Prostate gland (tissue), 2 donors: ENCODE measurements at regions not wholly inside any gene's neighbourhood (a gene's known extent, or its start where the extent isn't known, plus 50 kb on each side); places are given as distances from the start of the nearest gene placed in this dataset.

Experiments used
- DNase-seq: peaks from one replicate; pipeline ENCODE4 v3.0.0-alpha.2; 2019; ENCODE audit warnings: low spot score
- H3K27ac ChIP-seq, 2 donors: fragments of 200-600 bp; sonication (generic); 2 replicates each; pipeline ENCODE4 v1.5.1; 2017 to 2019
- H3K27me3 ChIP-seq: fragments of 200-600 bp; sonication (generic); replicated peaks from 2 replicates; pipeline ENCODE4 v1.5.1; 2019; ENCODE audit not compliant: insufficient read depth
- H3K36me3 ChIP-seq, 2 donors: fragments of 200-600 bp; sonication (generic); 1 replicate in 1 of 2; 2 replicates in 1 of 2; pipeline versions ENCODE4 v1.5.1 to v1.8.1; 2017 to 2019
- H3K4me1 ChIP-seq: fragments of 200-600 bp; sonication (generic); replicated peaks from 2 replicates; pipeline ENCODE4 v1.5.1; 2019
- H3K4me3 ChIP-seq, 2 donors: fragments of 200-600 bp; sonication (generic); 2 replicates each; pipeline ENCODE4 v1.5.1; 2017 to 2019
- H3K9me3 ChIP-seq: fragments of 200-600 bp; sonication (generic); 2 replicates; pipeline ENCODE4 v1.5.1; 2017
- CTCF ChIP-seq, 4 experiments: fragments of 200-600 bp in 2 of 4; fragments of 450-650 bp in 2 of 4; sonication (generic) in 2 of 4; IDR thresholded peaks; 1 replicate in 3 of 4; 2 replicates in 1 of 4; pipeline ENCODE4 v1.5.1; 2016 to 2019; ENCODE audit warnings: antibody characterized with exemption in 4 of 4, mild to moderate bottlenecking in 2 of 4, moderate library complexity in 2 of 4
- POLR2A ChIP-seq: fragments of 450-650 bp; IDR thresholded peaks from one replicate; pipeline ENCODE4 v1.6.1; 2016; ENCODE audit warnings: antibody characterized with exemption, mild to moderate bottlenecking
- POLR2AphosphoS5 ChIP-seq: sonication (generic); formaldehyde crosslinking; IDR thresholded peaks from one replicate; pipeline ENCODE4 v1.6.1; 2017; ENCODE audit warnings: antibody characterized with exemption
- WGBS: methylation state at CpG from one replicate; pipeline ENCODE4 v1.1.5; 2018; 5-methylcytosine and 5-hydroxymethylcytosine counted together
- intact Hi-C: fragments of 100-400 bp; cut with DNase I; formaldehyde crosslinking; loops from one replicate; pipeline ENCODE4 v1.14.2; 2022

- 71% methylated on average over 4 of the region's 4 CpGs for WGBS
- intact Hi-C loops: no loop called here
These were observed 245.2 kb downstream of the TPBG start for GRCh38 chr6:82608781-82609180.

DNA sequence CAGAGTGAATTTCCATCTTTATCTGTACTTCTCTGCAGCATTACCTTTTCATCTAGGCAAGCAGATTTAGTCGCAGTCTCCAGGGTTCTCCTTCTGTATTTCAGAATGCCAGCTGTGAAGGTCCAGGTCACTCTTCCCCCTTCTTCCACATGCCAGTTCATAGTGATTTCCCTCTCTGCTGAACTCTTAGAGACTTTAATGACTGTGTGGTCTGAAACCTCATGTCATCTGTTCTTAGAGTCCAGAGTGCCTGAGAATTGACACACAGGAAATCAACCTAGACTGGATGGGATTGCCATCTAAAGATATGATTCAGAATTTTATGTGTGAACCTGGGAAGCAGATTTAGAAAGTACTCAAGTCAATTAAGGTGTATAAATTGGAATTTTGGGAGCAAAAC, 248.1 kb downstream of the TPBG start:
- Histone ChIP-seq H3K27ac (no peak overlapping the region), H3K9me3 (no peaks in the 10 kb centered on the region), H3K27me3 (no peaks in the 10 kb centered on the region), H3K4me1 (no peaks in the 10 kb centered on the region), H3K4me3 (no peak overlapping the region), H3K36me3 (no peaks in the 10 kb centered on the region)
- TF ChIP-seq CTCF (IDR thresholded peaks at IDR 0.05): no peak
- no peak for TF ChIP-seq POLR2A
- TF ChIP-seq POLR2AphosphoS5: no peak
- WGBS: 92% methylated on average over 1 of the region's 1 CpG
- intact Hi-C loops: no loop called here
- no peak for DNase-seq

More at GRCh38 chr6:82608781-82609180, 245.2 kb downstream of the TPBG start:
- no peaks in the 10 kb centered on the region for H3K27me3 ChIP-seq
- H3K4me1 ChIP-seq: no peaks in the 10 kb centered on the region
- TF ChIP-seq POLR2A: no peak
- no peak for TF ChIP-seq CTCF (IDR thresholded peaks at IDR 0.05)
- no peak for TF ChIP-seq POLR2AphosphoS5
- DNase-seq: no peak
- no peak overlapping the region for H3K27ac ChIP-seq
- H3K36me3 ChIP-seq: no peaks in the 10 kb centered on the region
- no peaks in the 10 kb centered on the region for H3K9me3 ChIP-seq
- H3K4me3 ChIP-seq: no peak overlapping the region

DNA sequence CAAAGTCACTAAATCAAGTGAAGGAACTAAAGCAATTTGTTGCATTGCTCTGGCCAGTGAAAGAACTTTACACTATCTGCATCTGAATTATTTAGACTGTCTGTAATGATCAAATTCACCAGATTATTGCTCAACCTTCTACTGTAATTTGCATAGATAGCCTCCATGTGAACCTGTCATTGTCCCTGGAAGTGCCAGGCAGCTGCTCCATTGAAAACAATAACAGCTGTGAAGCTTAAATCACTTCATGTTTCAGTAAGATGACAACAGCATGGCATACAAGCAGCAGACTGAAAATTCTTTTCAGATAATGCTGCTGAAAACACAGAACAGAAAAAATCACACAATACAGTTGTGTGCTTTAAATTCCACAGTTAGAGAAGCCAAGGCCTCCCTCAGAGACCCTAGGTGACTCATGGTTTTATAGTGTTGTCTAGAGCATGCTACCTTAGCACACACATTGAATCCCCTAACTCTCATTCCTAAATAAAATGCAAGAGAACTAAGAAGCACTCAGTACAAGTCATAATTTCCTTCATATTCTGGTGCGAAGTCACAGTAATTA, 248.9 kb downstream of the TPBG start:
- Histone ChIP-seq H3K27me3 (no peaks in the 10 kb centered on the region), H3K4me1 (no peaks in the 10 kb centered on the region), H3K36me3 (no peaks in the 10 kb centered on the region), H3K4me3 (no peak overlapping the region), H3K9me3 (no peaks in the 10 kb centered on the region), H3K27ac (no peak overlapping the region)
- intact Hi-C loops: no loop called here
- no peak for DNase-seq
- WGBS: 96% methylated on average over 1 of the region's 1 CpG
- TF ChIP-seq POLR2A: no peak
- no peak for TF ChIP-seq CTCF (IDR thresholded peaks at IDR 0.05)
- TF ChIP-seq POLR2AphosphoS5: no peak

- H3K27ac ChIP-seq: no peak overlapping the region
- DNase-seq: no peak
- no peaks in the 10 kb centered on the region for H3K36me3 ChIP-seq
- H3K4me3 ChIP-seq: no peak overlapping the region
- WGBS: 84% methylated on average over 3 of the region's 3 CpGs
- H3K27me3 ChIP-seq: no peaks in the 10 kb centered on the region
- H3K4me1 ChIP-seq: no peaks in the 10 kb centered on the region
- intact Hi-C loops: no loop called here
- no peak for TF ChIP-seq POLR2A
- TF ChIP-seq CTCF (IDR thresholded peaks at IDR 0.05): no peak
- no peak for TF ChIP-seq POLR2AphosphoS5
- no peaks in the 10 kb centered on the region for H3K9me3 ChIP-seq
These were observed 250.9 kb downstream of the TPBG start for GRCh38 chr6:82614518-82614917.

DNA sequence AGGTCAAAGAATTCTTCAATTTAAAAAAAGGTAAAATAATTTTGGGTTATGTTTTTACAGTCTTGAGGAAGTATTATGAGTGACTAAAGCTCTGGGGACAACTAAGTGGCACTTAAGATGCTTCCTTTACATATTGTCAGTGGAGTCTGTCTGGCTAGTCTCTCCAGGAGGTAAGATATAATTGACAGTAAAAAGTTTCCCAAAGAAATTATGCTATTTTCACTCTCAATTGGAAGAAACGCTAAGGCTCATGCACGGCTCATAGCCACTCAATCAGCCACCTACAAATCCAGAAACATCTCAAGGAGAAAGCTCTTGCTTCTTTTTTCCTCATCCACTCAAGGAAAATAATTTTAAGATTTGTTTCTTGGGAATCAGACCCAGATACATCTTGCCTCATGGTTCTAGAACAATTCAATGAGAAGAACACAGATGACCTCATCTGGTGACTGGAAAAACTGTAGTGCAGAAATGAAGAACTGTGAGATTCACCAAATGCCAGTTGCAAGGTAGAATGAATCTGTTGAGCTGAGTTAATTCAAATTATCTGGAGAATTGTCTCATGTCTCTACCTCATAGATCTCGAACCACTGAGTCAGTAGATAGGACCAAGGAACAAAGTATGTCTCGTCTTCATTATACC, 252.9 kb downstream of the TPBG start:
- Histone ChIP-seq H3K4me3 (no peak overlapping the region), H3K4me1 (no peaks in the 10 kb centered on the region), H3K27me3 (no peaks in the 10 kb centered on the region), H3K9me3 (no peaks in the 10 kb centered on the region), H3K27ac (no peak overlapping the region), H3K36me3 (no peaks in the 10 kb centered on the region)
- DNase-seq: no peak
- no peak for TF ChIP-seq POLR2AphosphoS5
- no peak for TF ChIP-seq POLR2A
- TF ChIP-seq CTCF (IDR thresholded peaks at IDR 0.05): no peak
- intact Hi-C loops: no loop called here
- 87% methylated on average over 4 of the region's 4 CpGs for WGBS
